GM23248 (cell line): ENCODE measurements at regions not wholly inside any gene's neighbourhood (a gene's known extent, or its start where the extent isn't known, plus 50 kb on each side); places are given as distances from the start of the nearest gene placed in this dataset.

Experiments used
- DNase-seq: peaks from one replicate; pipeline ENCODE4 v3.0.0-alpha.2; 2015
- H2AFZ ChIP-seq: fragments of 200-600 bp; sonication (generic); 2 replicates; pipeline ENCODE4 v1.6.1; 2016; ENCODE audit warnings: antibody characterized with exemption
- H3F3A ChIP-seq: fragments of 200-600 bp; sonication (generic); 2 replicates; pipeline ENCODE4 v1.6.1; 2016; ENCODE audit warnings: mild to moderate bottlenecking, antibody characterized with exemption, mixed run types; ENCODE audit not compliant: insufficient read depth
- H3K27ac ChIP-seq: fragments of 200-600 bp; sonication (generic); 2 replicates; pipeline ENCODE4 v1.5.1; 2016; ENCODE audit warnings: mild to moderate bottlenecking
- H3K27me3 ChIP-seq: fragments of 200-600 bp; sonication (generic); replicated peaks from 2 replicates; pipeline ENCODE4 v1.6.1; 2016; ENCODE audit warnings: mild to moderate bottlenecking; ENCODE audit not compliant: insufficient read depth
- H3K36me3 ChIP-seq: fragments of 200-600 bp; sonication (generic); 2 replicates; pipeline ENCODE4 v1.6.1; 2016; ENCODE audit warnings: low read depth, mild to moderate bottlenecking
- H3K4me1 ChIP-seq: fragments of 200-600 bp; sonication (generic); 2 replicates; pipeline ENCODE4 v1.6.1; 2016; ENCODE audit warnings: mild to moderate bottlenecking; ENCODE audit not compliant: insufficient read depth
- H3K4me2 ChIP-seq: fragments of 200-600 bp; sonication (generic); one replicate; pipeline ENCODE4 v1.6.1; 2016; ENCODE audit warnings: mild to moderate bottlenecking; ENCODE audit not compliant: unreplicated experiment
- H3K4me3 ChIP-seq: fragments of 200-600 bp; sonication (generic); 2 replicates; pipeline ENCODE4 v1.5.1; 2016; ENCODE audit warnings: mild to moderate bottlenecking
- H3K79me2 ChIP-seq: fragments of 200-600 bp; sonication (generic); 2 replicates; pipeline ENCODE4 v1.6.1; 2016; ENCODE audit warnings: mild to moderate bottlenecking; ENCODE audit not compliant: insufficient read depth
- H3K9ac ChIP-seq: fragments of 200-600 bp; sonication (generic); 2 replicates; pipeline ENCODE4 v1.6.1; 2016; ENCODE audit warnings: mild to moderate bottlenecking
- H3K9me2 ChIP-seq: fragments of 200-600 bp; sonication (generic); 2 replicates; pipeline ENCODE4 v1.6.1; 2016; ENCODE audit warnings: mixed run types, mild to moderate bottlenecking, moderate library complexity; ENCODE audit not compliant: insufficient read depth
- H3K9me3 ChIP-seq: fragments of 200-600 bp; sonication (generic); one replicate; pipeline ENCODE4 v1.6.1; 2017; ENCODE audit warnings: low read depth
- H4K20me1 ChIP-seq: fragments of 200-600 bp; sonication (generic); 2 replicates; pipeline ENCODE4 v1.6.0; 2016; ENCODE audit not compliant: insufficient read depth
- EZH2 ChIP-seq: fragments of 200-600 bp; sonication (generic); IDR thresholded peaks from 2 replicates; pipeline ENCODE4 v1.6.1; 2018; ENCODE audit warnings: antibody characterized with exemption, mild to moderate bottlenecking; ENCODE audit not compliant: insufficient read depth, poor library complexity, severe bottlenecking
- EZH2phosphoT487 ChIP-seq: fragments of 200-600 bp; sonication (generic); IDR thresholded peaks from 2 replicates; pipeline ENCODE4 v1.6.1; 2018; ENCODE audit warnings: antibody characterized with exemption, moderate library complexity, mild to moderate bottlenecking, low read depth; ENCODE audit not compliant: insufficient read depth
- WGBS, 2 experiments: methylation state at CpG; one replicate each; pipeline ENCODE4 v1.1.6; 2015 to 2017; ENCODE audit warnings: low lambda C conversion rate in 2 of 2, low coverage in 1 of 2; ENCODE audit errors: missing lambda C conversion rate in 2 of 2; 5-methylcytosine and 5-hydroxymethylcytosine counted together
- in situ Hi-C: fragments of 300-500 bp; cut with MboI; formaldehyde crosslinking; loops from 2 replicates; pipeline ENCODE4 v1.15.0; 2020

- H4K20me1 ChIP-seq = no peaks in the 10 kb centered on the region
- in situ Hi-C loops = no loop called here
- H3K36me3 ChIP-seq = no peaks in the 10 kb centered on the region
- H3K9ac ChIP-seq = no peak overlapping the region
- no peak overlapping the region for H3K27ac ChIP-seq
- TF ChIP-seq EZH2 (no peak), EZH2phosphoT487 (no peak)
- H3K9me3 ChIP-seq = no peaks in the 10 kb centered on the region
- no peak overlapping the region for H3K4me2 ChIP-seq
- DNase-seq = no peak
- H2AFZ ChIP-seq = no peak overlapping the region
- H3F3A ChIP-seq = no peaks in the 10 kb centered on the region
- no peaks in the 10 kb centered on the region for H3K79me2 ChIP-seq
- 40 to 44% methylated on average over 10 of the region's 10 CpGs for WGBS, 2 experiments
- H3K4me3 ChIP-seq = no peak overlapping the region
- no peaks in the 10 kb centered on the region for H3K27me3 ChIP-seq
- H3K9me2 ChIP-seq = no peaks in the 10 kb centered on the region
- no peaks in the 10 kb centered on the region for H3K4me1 ChIP-seq
These were observed 329.3 kb upstream of the ADCY2 start for GRCh38 chr5:7066471-7067235.

- TF ChIP-seq EZH2phosphoT487 = no peak
- TF ChIP-seq EZH2 = no peak
- WGBS, 2 experiments = 50 to 55% methylated on average over 6 of the region's 6 CpGs
- in situ Hi-C loops = no loop called here
These were observed 327.8 kb upstream of the ADCY2 start for GRCh38 chr5:7068156-7068555.

GRCh38 chr5:7068899-7069298 lies 327.0 kb upstream of the ADCY2 start:
- H2AFZ ChIP-seq = no peak overlapping the region
- H3K79me2 ChIP-seq = no peaks in the 10 kb centered on the region
- in situ Hi-C loops = no loop called here
- H3K27ac ChIP-seq = no peak overlapping the region
- H4K20me1 ChIP-seq = no peaks in the 10 kb centered on the region
- DNase-seq = no peak
- no peaks in the 10 kb centered on the region for H3K4me1 ChIP-seq
- no peaks in the 10 kb centered on the region for H3K9me3 ChIP-seq
- H3K4me2 ChIP-seq = no peak overlapping the region
- H3K27me3 ChIP-seq = no peaks in the 10 kb centered on the region
- TF ChIP-seq EZH2phosphoT487 = no peak
- no peak for TF ChIP-seq EZH2
- no peak overlapping the region for H3K9ac ChIP-seq
- no peaks in the 10 kb centered on the region for H3K9me2 ChIP-seq
- no peaks in the 10 kb centered on the region for H3F3A ChIP-seq
- no peaks in the 10 kb centered on the region for H3K36me3 ChIP-seq
- no peak overlapping the region for H3K4me3 ChIP-seq
- WGBS, 2 experiments = 39 to 43% methylated on average over 5 of the region's 5 CpGs

More at GRCh38 chr5:7068156-7068555, 327.8 kb upstream of the ADCY2 start:
- Histone ChIP-seq H3K9me3 (no peaks in the 10 kb centered on the region), H3K36me3 (no peaks in the 10 kb centered on the region), H3K9ac (no peak overlapping the region), H3K4me3 (no peak overlapping the region), H3K79me2 (no peaks in the 10 kb centered on the region), H3K27me3 (no peaks in the 10 kb centered on the region), H4K20me1 (no peaks in the 10 kb centered on the region), H3K4me1 (no peaks in the 10 kb centered on the region), H3K4me2 (no peak overlapping the region), H3F3A (no peaks in the 10 kb centered on the region), H3K27ac (no peak overlapping the region), H2AFZ (no peak overlapping the region), H3K9me2 (no peaks in the 10 kb centered on the region)
- DNase-seq = no peak

GRCh38 chr5:7072188-7072587 lies 323.8 kb upstream of the ADCY2 start:
- Histone ChIP-seq H3F3A (no peaks in the 10 kb centered on the region), H4K20me1 (no peaks in the 10 kb centered on the region), H3K9ac (no peak overlapping the region), H2AFZ (no peak overlapping the region), H3K4me1 (no peaks in the 10 kb centered on the region), H3K4me2 (no peak overlapping the region), H3K27me3 (no peaks in the 10 kb centered on the region), H3K4me3 (no peak overlapping the region), H3K27ac (no peak overlapping the region), H3K9me2 (no peaks in the 10 kb centered on the region), H3K9me3 (no peaks in the 10 kb centered on the region), H3K36me3 (no peaks in the 10 kb centered on the region), H3K79me2 (no peaks in the 10 kb centered on the region)
- TF ChIP-seq EZH2 (no peak), EZH2phosphoT487 (no peak)
- WGBS, 2 experiments = 33 to 36% methylated on average over 4 of the region's 4 CpGs
- DNase-seq = no peak
- in situ Hi-C loops = no loop called here
